ENCODE measurements at regions not wholly inside any gene's neighbourhood (a gene's known extent, or its start where the extent isn't known, plus 50 kb on each side); places are given as distances from the start of the nearest gene placed in this dataset.

DNA sequence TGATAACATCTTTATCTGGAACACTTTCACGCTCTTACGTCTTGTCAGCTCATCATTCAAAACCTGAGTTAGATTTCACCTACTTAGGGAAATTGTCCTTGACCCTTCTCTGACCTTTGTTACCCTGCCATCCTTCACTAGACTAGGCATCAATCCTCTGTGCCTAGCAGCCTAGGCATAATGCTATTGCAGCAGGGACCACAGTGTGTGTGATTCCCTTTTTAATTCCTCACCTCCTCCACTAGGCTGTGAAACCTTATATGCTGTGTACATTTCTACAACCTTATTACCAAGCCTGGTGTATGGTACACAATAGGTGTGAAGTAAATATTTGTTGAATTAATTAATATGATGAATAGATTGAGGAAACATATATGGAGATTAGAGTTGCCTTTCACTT lies 66.7 kb upstream of the DEFB112 start:
- no peak for TF ChIP-seq EZH2 (IDR thresholded peaks at IDR 0.05; ENCODE audit: low read depth)
- TF ChIP-seq, protein P1, sequence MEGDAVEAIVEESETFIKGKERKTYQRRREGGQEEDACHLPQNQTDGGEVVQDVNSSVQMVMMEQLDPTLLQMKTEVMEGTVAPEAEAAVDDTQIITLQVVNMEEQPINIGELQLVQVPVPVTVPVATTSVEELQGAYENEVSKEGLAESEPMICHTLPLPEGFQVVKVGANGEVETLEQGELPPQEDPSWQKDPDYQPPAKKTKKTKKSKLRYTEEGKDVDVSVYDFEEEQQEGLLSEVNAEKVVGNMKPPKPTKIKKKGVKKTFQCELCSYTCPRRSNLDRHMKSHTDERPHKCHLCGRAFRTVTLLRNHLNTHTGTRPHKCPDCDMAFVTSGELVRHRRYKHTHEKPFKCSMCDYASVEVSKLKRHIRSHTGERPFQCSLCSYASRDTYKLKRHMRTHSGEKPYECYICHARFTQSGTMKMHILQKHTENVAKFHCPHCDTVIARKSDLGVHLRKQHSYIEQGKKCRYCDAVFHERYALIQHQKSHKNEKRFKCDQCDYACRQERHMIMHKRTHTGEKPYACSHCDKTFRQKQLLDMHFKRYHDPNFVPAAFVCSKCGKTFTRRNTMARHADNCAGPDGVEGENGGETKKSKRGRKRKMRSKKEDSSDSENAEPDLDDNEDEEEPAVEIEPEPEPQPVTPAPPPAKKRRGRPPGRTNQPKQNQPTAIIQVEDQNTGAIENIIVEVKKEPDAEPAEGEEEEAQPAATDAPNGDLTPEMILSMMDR (conservative IDR thresholded peaks at IDR 0.05): no peak
- no TSS peak for BruUV-seq (replicated peaks)
- intact Hi-C loops (cut with micrococcal nuclease; ENCODE audit: unreplicated experiment): no loop called here
- POLR2A ChIA-PET (ENCODE audit: unreplicated experiment): no interaction called here
- Histone ChIP-seq H3K27ac (no peak overlapping the region), H2AFZ (no peak overlapping the region), H3K9me3 (ENCODE audit: insufficient read depth, low read depth) (no peaks in the 10 kb centered on the region), H3F3A (ENCODE audit: insufficient read depth, low read depth) (no peaks in the 10 kb centered on the region), H3K4me1 (replicated peaks; ENCODE audit: insufficient read depth) (no peaks in the 10 kb centered on the region), H3K4me2 (no peak overlapping the region), H4K20me1 (ENCODE audit: insufficient read depth) (no peaks in the 10 kb centered on the region), H3K4me3 (no peak overlapping the region), H3K79me2 (ENCODE audit: low read depth) (no peaks in the 10 kb centered on the region), H3K36me3 (ENCODE audit: low read depth) (no peaks in the 10 kb centered on the region), H3K27me3 (ENCODE audit: insufficient read depth, low read depth) (no peaks in the 10 kb centered on the region), H3K9me2 (ENCODE audit: insufficient read depth) (no peaks in the 10 kb centered on the region)
- CTCF ChIA-PET: no interaction called here
- DNase-seq: no peak

DNA sequence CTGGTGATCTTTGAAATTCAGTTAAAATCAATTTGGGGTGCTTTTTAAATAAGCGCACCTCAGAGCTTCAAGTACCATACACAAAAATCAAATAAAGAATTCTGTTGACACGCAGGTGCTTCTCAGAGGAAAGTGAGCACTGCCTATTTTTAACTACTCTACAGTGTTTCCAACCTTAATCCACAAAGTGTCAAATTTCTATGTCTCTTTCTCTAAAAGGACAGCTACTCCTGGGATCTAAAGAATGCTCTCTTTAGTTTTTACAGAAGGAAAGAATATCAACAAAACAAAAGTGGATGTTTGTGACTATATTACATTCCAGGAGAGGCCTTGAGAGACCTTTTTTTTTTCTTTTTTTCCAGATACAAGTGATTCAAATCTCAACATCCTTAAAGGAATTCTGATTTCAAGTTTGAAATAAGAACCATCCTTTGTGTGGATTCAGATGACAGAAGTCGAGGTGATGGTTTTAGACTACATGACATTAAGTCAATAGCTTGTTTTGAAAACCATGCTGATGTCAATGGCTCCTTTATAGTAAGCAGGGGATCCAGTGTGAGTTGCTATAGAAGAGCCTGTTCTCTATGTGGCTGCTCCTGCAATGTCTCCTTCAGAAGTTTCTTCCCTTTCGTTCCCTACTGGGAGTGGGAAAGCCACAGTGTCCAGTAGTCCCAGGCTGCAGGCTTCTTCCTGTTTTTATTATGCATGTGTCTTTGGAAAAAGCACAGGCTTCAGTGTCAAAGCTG lies 67.2 kb upstream of the DEFB112 start:
- H3K79me2 ChIP-seq (ENCODE audit: low read depth): no peaks in the 10 kb centered on the region
- H3K27me3 ChIP-seq (ENCODE audit: insufficient read depth, low read depth): no peaks in the 10 kb centered on the region
- no peak overlapping the region for H3K4me3 ChIP-seq
- H3K4me2 ChIP-seq: no peak overlapping the region
- no peaks in the 10 kb centered on the region for H3K9me2 ChIP-seq (ENCODE audit: insufficient read depth)
- no TSS peak for BruUV-seq (replicated peaks)
- CTCF ChIA-PET: no interaction called here
- H4K20me1 ChIP-seq (ENCODE audit: insufficient read depth): no peaks in the 10 kb centered on the region
- no peaks in the 10 kb centered on the region for H3K9me3 ChIP-seq (ENCODE audit: insufficient read depth, low read depth)
- no peaks in the 10 kb centered on the region for H3K4me1 ChIP-seq (replicated peaks; ENCODE audit: insufficient read depth)
- DNase-seq: no peak
- no peaks in the 10 kb centered on the region for H3F3A ChIP-seq (ENCODE audit: insufficient read depth, low read depth)
- no peaks in the 10 kb centered on the region for H3K36me3 ChIP-seq (ENCODE audit: low read depth)
- H3K27ac ChIP-seq: no peak overlapping the region
- no peak for TF ChIP-seq EZH2 (IDR thresholded peaks at IDR 0.05; ENCODE audit: low read depth)
- TF ChIP-seq, protein P1 (conservative IDR thresholded peaks at IDR 0.05): no peak
- POLR2A ChIA-PET (ENCODE audit: unreplicated experiment): no interaction called here
- H2AFZ ChIP-seq: no peak overlapping the region
- intact Hi-C loops (cut with micrococcal nuclease; ENCODE audit: unreplicated experiment): no loop called here

GRCh38 chr6:50120300-50120699 lies 70.6 kb upstream of the DEFB112 start:
- DNase-seq: no peak
- Histone ChIP-seq H3K27ac (no peak overlapping the region), H3K36me3 (ENCODE audit: low read depth) (no peaks in the 10 kb centered on the region), H3K4me1 (replicated peaks; ENCODE audit: insufficient read depth) (no peaks in the 10 kb centered on the region), H3K79me2 (ENCODE audit: low read depth) (no peaks in the 10 kb centered on the region), H3K4me3 (no peak overlapping the region), H3K4me2 (no peak overlapping the region), H3K9me3 (ENCODE audit: insufficient read depth, low read depth) (no peaks in the 10 kb centered on the region), H2AFZ (no peak overlapping the region), H3K9me2 (ENCODE audit: insufficient read depth) (no peaks in the 10 kb centered on the region), H3F3A (ENCODE audit: insufficient read depth, low read depth) (no peaks in the 10 kb centered on the region), H3K27me3 (ENCODE audit: insufficient read depth, low read depth) (no peaks in the 10 kb centered on the region), H4K20me1 (ENCODE audit: insufficient read depth) (no peaks in the 10 kb centered on the region)
- ChIA-PET CTCF (no interaction called here), POLR2A (ENCODE audit: unreplicated experiment) (no interaction called here)
- TF ChIP-seq EZH2 (IDR thresholded peaks at IDR 0.05; ENCODE audit: low read depth): no peak
- TF ChIP-seq, protein P1 (conservative IDR thresholded peaks at IDR 0.05): no peak
- intact Hi-C loops (cut with micrococcal nuclease; ENCODE audit: unreplicated experiment): no loop called here
- no TSS peak for BruUV-seq (replicated peaks)

Data from PC-9 (cell line).